ENCODE measurements at regions not wholly inside any gene's neighbourhood (a gene's known extent, or its start where the extent isn't known, plus 50 kb on each side); places are given as distances from the start of the nearest gene placed in this dataset.

GRCh38 chr16:35752773-35753558 lies 2293.6 kb downstream of the TP53TG3F start:
- H3K56ac ChIP-seq (ENCODE audit: insufficient read length, low read depth, low read length) = no peak overlapping the region

More at GRCh38 chr16:35752773-35753558, 2293.6 kb downstream of the TP53TG3F start:
- no peak overlapping the region for H3K23ac ChIP-seq (ENCODE audit: insufficient read length, low read depth, low read length)
- H2BK12ac ChIP-seq (ENCODE audit: insufficient read length, low read depth, low read length) = no peak overlapping the region
- H3K27ac ChIP-seq (ENCODE audit: insufficient read length, low read depth, low read length) = no peak overlapping the region
- H3K4me2 ChIP-seq (ENCODE audit: insufficient read depth, insufficient read length, low read length) = no peak overlapping the region
- no peak overlapping the region for H3T11ph ChIP-seq (ENCODE audit: low read length)
- H3K9me3 ChIP-seq (ENCODE audit: control insufficient read depth, low read depth, low read length) = peaks cover 81% of the 10 kb centered on the region
- no peaks in the 10 kb centered on the region for H3K79me2 ChIP-seq (ENCODE audit: insufficient read depth, low read length)
- H4K20me1 ChIP-seq (ENCODE audit: control insufficient read depth, insufficient read depth, insufficient read length) = no peaks in the 10 kb centered on the region
- no CpG with 5 or more reads among the region's 22 CpGs for WGBS (ENCODE audit: extremely low coverage, insufficient read length, low lambda C conversion rate)
- no peak overlapping the region for H2BK20ac ChIP-seq (ENCODE audit: low read depth, low read length, poor library complexity, severe bottlenecking)
- Mint-ChIP-seq H3K36me3 (ENCODE audit: insufficient read depth in 1 of 3, low read depth in 3 of 3) (peaks cover 0 to 5% (median 3%) of the 10 kb centered on the region in 3 experiments; a peak in 4 of 7 replicates), H3K4me3 (no peak overlapping the region), H3K27ac (no peak overlapping the region), H3K27me3 (ENCODE audit: low read depth) (peaks cover 1% of the 10 kb centered on the region), H3K9me3 (peaks cover 89 to 94% of the 10 kb centered on the region in 2 experiments), H3K4me1 (no peaks in the 10 kb centered on the region)
- no peaks in the 10 kb centered on the region for H3K27me3 ChIP-seq (ENCODE audit: insufficient read depth, low read length)
- no peaks in the 10 kb centered on the region for H3K23me2 ChIP-seq (ENCODE audit: insufficient read length, low read depth, low read length, poor library complexity, severe bottlenecking)
- H2BK5ac ChIP-seq (ENCODE audit: insufficient read length, low read length) = no peak overlapping the region
- no peak overlapping the region for H3K4ac ChIP-seq (ENCODE audit: low read depth, low read length)
- no peak overlapping the region for H2AFZ ChIP-seq (ENCODE audit: low read length)
- no peak overlapping the region for H4K5ac ChIP-seq (ENCODE audit: insufficient read length, low read depth, low read length)
- H2BK120ac ChIP-seq (ENCODE audit: low read depth, low read length, poor library complexity, severe bottlenecking) = no peak overlapping the region
- no peak overlapping the region for H4K8ac ChIP-seq (replicated peaks; ENCODE audit: insufficient read length, low read depth, low read length)
- H3K14ac ChIP-seq (ENCODE audit: insufficient read depth, low read length) = no peak overlapping the region
- H3K9ac ChIP-seq (ENCODE audit: extremely low read depth, insufficient read length, low read length) = no peak overlapping the region
- H4K91ac ChIP-seq (ENCODE audit: insufficient read length, low read depth, low read length) = no peak overlapping the region
- no peak overlapping the region for H3K18ac ChIP-seq (ENCODE audit: insufficient read length, low read depth, low read length)
- no peaks in the 10 kb centered on the region for H3K79me1 ChIP-seq (ENCODE audit: insufficient read depth, low read depth, low read length, poor library complexity, severe bottlenecking)
- TF ChIP-seq CTCF (conservative IDR thresholded peaks at IDR 0.05) = no peak
- no peak overlapping the region for H2AK5ac ChIP-seq (ENCODE audit: insufficient read length, low read length)
- H3K4me1 ChIP-seq (ENCODE audit: insufficient read depth, low read length) = no peaks in the 10 kb centered on the region
- H2BK15ac ChIP-seq (ENCODE audit: low read depth, low read length) = no peak overlapping the region
- no peak for DNase-seq

All from H9 (cell line).